ENCODE measurements at regions not wholly inside any gene's neighbourhood (a gene's known extent, or its start where the extent isn't known, plus 50 kb on each side); places are given as distances from the start of the nearest gene placed in this dataset.

GRCh38 chr16:5850632-5851392, 753.2 kb upstream of the EEF2KMT start:
- no peak for DNase-seq (ENCODE audit: low read depth)

- no peak for DNase-seq (ENCODE audit: low read depth)
Observed at GRCh38 chr16:5845046-5845445, 747.5 kb upstream of the EEF2KMT start.

GRCh38 chr16:5841974-5842373, 744.4 kb upstream of the EEF2KMT start:
- no peak for DNase-seq (ENCODE audit: low read depth)

- DNase-seq (ENCODE audit: low read depth): no peak
Observed at GRCh38 chr16:5838725-5839124, 741.1 kb upstream of the EEF2KMT start.

- DNase-seq (ENCODE audit: low read depth): no peak
Observed at GRCh38 chr16:5838071-5838470, 740.5 kb upstream of the EEF2KMT start.

- no peak for DNase-seq (ENCODE audit: low read depth)
Observed at GRCh38 chr16:5837007-5837670, 739.5 kb upstream of the EEF2KMT start.

- DNase-seq (ENCODE audit: low read depth): no peak
Observed at GRCh38 chr16:5835876-5836275, 738.3 kb upstream of the EEF2KMT start.

GRCh38 chr16:5826332-5826731, 728.7 kb upstream of the EEF2KMT start:
- DNase-seq (ENCODE audit: low read depth): no peak

- DNase-seq (ENCODE audit: low read depth): no peak
Observed at GRCh38 chr16:5820472-5820871, 722.9 kb upstream of the EEF2KMT start.

- DNase-seq (ENCODE audit: low read depth): no peak
Observed at GRCh38 chr16:5815570-5816237, 718.1 kb upstream of the EEF2KMT start.

GRCh38 chr16:5801396-5801795, 703.8 kb upstream of the EEF2KMT start:
- no peak for DNase-seq (ENCODE audit: low read depth)

- no peak for DNase-seq (ENCODE audit: low read depth)
Observed at GRCh38 chr16:5793556-5793955, 696.0 kb upstream of the EEF2KMT start.

- DNase-seq (ENCODE audit: low read depth): no peak
Observed at GRCh38 chr16:5791011-5791657, 693.5 kb upstream of the EEF2KMT start.

- DNase-seq (ENCODE audit: low read depth): no peak
Observed at GRCh38 chr16:5790512-5790911, 692.9 kb upstream of the EEF2KMT start.

- no peak for DNase-seq (ENCODE audit: low read depth)
Observed at GRCh38 chr16:5789033-5789432, 691.4 kb upstream of the EEF2KMT start.

- DNase-seq (ENCODE audit: low read depth): no peak
Observed at GRCh38 chr16:5781436-5781835, 683.8 kb upstream of the EEF2KMT start.

- no peak for DNase-seq (ENCODE audit: low read depth)
Observed at GRCh38 chr16:5776876-5777275, 679.3 kb upstream of the EEF2KMT start.

- DNase-seq (ENCODE audit: low read depth): no peak
Observed at GRCh38 chr16:5775916-5776315, 678.3 kb upstream of the EEF2KMT start.

- no peak for DNase-seq (ENCODE audit: low read depth)
Observed at GRCh38 chr16:5770118-5770517, 672.5 kb upstream of the EEF2KMT start.

GRCh38 chr16:5769513-5769912, 671.9 kb upstream of the EEF2KMT start:
- no peak for DNase-seq (ENCODE audit: low read depth)

GRCh38 chr16:5768445-5768844, 670.9 kb upstream of the EEF2KMT start:
- DNase-seq (ENCODE audit: low read depth): no peak

GRCh38 chr16:5763176-5763575, 665.6 kb upstream of the EEF2KMT start:
- DNase-seq (ENCODE audit: low read depth): no peak

- no peak for DNase-seq (ENCODE audit: low read depth)
Observed at GRCh38 chr16:5762362-5762761, 664.8 kb upstream of the EEF2KMT start.

Measured in stimulated activated CD8-positive, alpha-beta memory T cell treated with anti-CD3 and anti-CD28 coated beads, Interleukin-15, amount 100 ng/mL, for 24 hours (primary cell).